OCI-LY1 (cell line): ENCODE measurements at regions not wholly inside any gene's neighbourhood (a gene's known extent, or its start where the extent isn't known, plus 50 kb on each side); places are given as distances from the start of the nearest gene placed in this dataset.

Experiments used
- CTCF ChIP-seq: fragments of 200-600 bp; sonication (generic), shearing (Covaris generic); IDR thresholded peaks from 2 replicates; pipeline ENCODE4 v1.5.1; 2017; ENCODE audit warnings: mild to moderate bottlenecking, antibody characterized with exemption, low read length, moderate library complexity, mixed read lengths
- EZH2 ChIP-seq: fragments of 200-600 bp; sonication (generic), shearing (Covaris generic); IDR thresholded peaks from 2 replicates; pipeline ENCODE4 v1.8.0; 2017; ENCODE audit warnings: borderline replicate concordance, mixed run types, mild to moderate bottlenecking, antibody characterized with exemption, low read length, moderate library complexity, mixed read lengths

GRCh38 chr20:48208176-48208575, 422.9 kb upstream of the SULF2 start:
- TF ChIP-seq CTCF (no peak), EZH2 (no peak)
